T-cell (primary cell): ENCODE measurements at regions not wholly inside any gene's neighbourhood (a gene's known extent, or its start where the extent isn't known, plus 50 kb on each side); places are given as distances from the start of the nearest gene placed in this dataset.

Source experiments
- ATAC-seq, 4 experiments: fragments of 200-7000 bp in 3 of 4; fragments of 150-1000 bp in 1 of 4; cut with Tn5 transposase; replicated peaks in 1 of 4; 1 replicate in 3 of 4; 2 replicates in 1 of 4; pipeline ENCODE4 v1.10.0; 2021; ENCODE audit warnings: moderate library complexity in 3 of 4, mild to moderate bottlenecking in 2 of 4, moderate number of reproducible peaks in 1 of 4
- CTCF ChIA-PET, 2 donors: fragments of 300-600 bp; sonication (Branson Sonifier 250); formaldehyde crosslinking; loops; one replicate each; lab custom pipeline; 2022; ENCODE audit warnings: antibody characterized with exemption in 2 of 2; lab: Charles Lee
- POLR2A ChIA-PET, 2 donors: fragments of 300-600 bp; sonication (Branson Sonifier 250); formaldehyde crosslinking; loops; one replicate each; lab custom pipeline; 2022; ENCODE audit warnings: antibody characterized with exemption in 2 of 2; lab: Charles Lee
- DNase-seq, 35 experiments: peaks; one replicate each; pipeline versions ENCODE4 v3.0.0 to v3.0.0-alpha.2; 2013 to 2023
- H3K27ac ChIP-seq: one replicate; pipeline ENCODE4 v1.5.1; 2013; ENCODE audit warnings: low read length
- H3K27me3 ChIP-seq, 2 experiments: replicated peaks in 1 of 2; 1 replicate in 1 of 2; 2 replicates in 1 of 2; pipeline versions ENCODE4 v1.6.1 to v1.7.0; 2013; ENCODE audit warnings: low read length in 1 of 2, mixed read lengths in 1 of 2; ENCODE audit not compliant: control insufficient read depth in 2 of 2, insufficient read depth in 2 of 2; ENCODE audit errors: extremely low read depth in 1 of 2
- H3K36me3 ChIP-seq, 2 donors: 1 replicate in 1 of 2; 2 replicates in 1 of 2; pipeline versions ENCODE4 v1.6.1 to v1.7.0; 2013; ENCODE audit warnings: low read length in 1 of 2; ENCODE audit not compliant: control insufficient read depth in 2 of 2, insufficient read depth in 1 of 2; ENCODE audit errors: extremely low read depth in 1 of 2
- H3K4me1 ChIP-seq, 2 experiments: 1 replicate in 1 of 2; 2 replicates in 1 of 2; pipeline versions ENCODE4 v1.6.1 to v1.7.0; 2013; ENCODE audit warnings: low read length in 2 of 2, mixed read lengths in 1 of 2; ENCODE audit not compliant: insufficient read depth in 2 of 2, control insufficient read depth in 1 of 2; ENCODE audit errors: extremely low read depth in 1 of 2
- H3K4me3 ChIP-seq, 2 donors: 1 replicate in 1 of 2; 2 replicates in 1 of 2; pipeline versions ENCODE4 v1.5.1 to v1.7.0; 2013; ENCODE audit warnings: mild to moderate bottlenecking in 2 of 2, low read length in 1 of 2, moderate library complexity in 1 of 2; ENCODE audit not compliant: control insufficient read depth in 1 of 2; ENCODE audit errors: extremely low read depth in 1 of 2
- H3K9me3 ChIP-seq: 2 replicates; pipeline ENCODE4 v1.7.0; 2013
- H3K27ac Mint-ChIP-seq, 2 donors: one replicate each; pipeline ENCODE4 v1.8.0; 2020 to 2021; ENCODE audit warnings: mild to moderate bottlenecking in 2 of 2, mixed read lengths in 2 of 2
- H3K27me3 Mint-ChIP-seq, 2 donors: one replicate each; pipeline ENCODE4 v1.8.0; 2021 to 2022; ENCODE audit warnings: mixed read lengths in 2 of 2
- H3K36me3 Mint-ChIP-seq: one replicate; pipeline ENCODE4 v1.8.0; 2021; ENCODE audit warnings: mixed read lengths
- H3K4me1 Mint-ChIP-seq, 3 donors: one replicate each; pipeline ENCODE4 v1.8.0; 2020 to 2022; ENCODE audit warnings: mixed read lengths in 3 of 3, mild to moderate bottlenecking in 1 of 3
- H3K4me3 Mint-ChIP-seq, 3 donors: one replicate each; pipeline ENCODE4 v1.8.0; 2020 to 2022; ENCODE audit warnings: mild to moderate bottlenecking in 3 of 3, mixed read lengths in 3 of 3, moderate library complexity in 3 of 3
- H3K9me3 Mint-ChIP-seq, 3 donors: one replicate each; pipeline ENCODE4 v1.8.0; 2020 to 2022; ENCODE audit warnings: mixed read lengths in 3 of 3
- WGBS: methylation state at CpG from one replicate; pipeline ENCODE4 v1.1.5; 2013; ENCODE audit warnings: missing lambda C conversion rate; ENCODE audit not compliant: insufficient coverage; 5-methylcytosine and 5-hydroxymethylcytosine counted together

- Histone ChIP-seq H3K27me3 (no peaks in the 10 kb centered on the region), H3K36me3 (no peaks in the 10 kb centered on the region), H3K9me3 (no peaks in the 10 kb centered on the region), H3K4me3 (no peak overlapping the region), H3K27ac (no peak overlapping the region), H3K4me1 (no peaks in the 10 kb centered on the region)
- DNase-seq (no peak), ATAC-seq (no peak)
- 71% methylated on average over 2 of the region's 7 CpGs for WGBS
- H3K27ac Mint-ChIP-seq = no peak overlapping the region
- ChIA-PET CTCF (no interaction called here), POLR2A (no interaction called here)
- H3K9me3 Mint-ChIP-seq = no peaks in the 10 kb centered on the region
- H3K4me3 Mint-ChIP-seq = no peak overlapping the region
- peaks cover 4 to 5% of the 10 kb centered on the region in 2 donors for H3K27me3 Mint-ChIP-seq
- H3K36me3 Mint-ChIP-seq = no peaks in the 10 kb centered on the region
- peaks cover 0 to 4% (median 2%) of the 10 kb centered on the region in 3 donors for H3K4me1 Mint-ChIP-seq
Observed at GRCh38 chr2:60316381-60317033, 236.9 kb downstream of the BCL11A start.

GRCh38 chr2:60313470-60314172 lies 239.8 kb downstream of the BCL11A start:
- no peak overlapping the region for H3K4me3 Mint-ChIP-seq
- no peaks in the 10 kb centered on the region for H3K36me3 Mint-ChIP-seq
- DNase-seq (no peak), ATAC-seq (no peak)
- CTCF ChIA-PET = no interaction called here
- H3K9me3 Mint-ChIP-seq = no peaks in the 10 kb centered on the region
- WGBS = 82% methylated on average over 2 of the region's 3 CpGs
- no peak overlapping the region for H3K27ac ChIP-seq
- H3K36me3 ChIP-seq = no peaks in the 10 kb centered on the region
- no peaks in the 10 kb centered on the region for H3K4me1 ChIP-seq
- no peak overlapping the region for H3K27ac Mint-ChIP-seq
- no peak overlapping the region for H3K4me3 ChIP-seq
- peaks cover 4 to 5% of the 10 kb centered on the region in 2 donors for H3K27me3 Mint-ChIP-seq
- H3K9me3 ChIP-seq = no peaks in the 10 kb centered on the region
- H3K27me3 ChIP-seq = no peaks in the 10 kb centered on the region
- POLR2A ChIA-PET = no interaction called here
- H3K4me1 Mint-ChIP-seq = peaks cover 0 to 4% (median 4%) of the 10 kb centered on the region in 3 donors

- Mint-ChIP-seq H3K36me3 (no peaks in the 10 kb centered on the region), H3K4me3 (no peak overlapping the region), H3K27me3 (no peaks in the 10 kb centered on the region), H3K4me1 (peaks cover 0 to 4% (median 1%) of the 10 kb centered on the region in 3 donors), H3K9me3 (no peaks in the 10 kb centered on the region), H3K27ac (no peak overlapping the region)
- H3K4me3 ChIP-seq = no peak overlapping the region
- POLR2A ChIA-PET = interaction anchor here (0.6 to 0.7 kb wide), 2 partner anchors 51 to 1922 kb away, joined by 3 to 4 read pairs; no protein-coding TSS in a partner anchor
- no peak for ATAC-seq
- H3K27ac ChIP-seq = no peak overlapping the region
- no peaks in the 10 kb centered on the region for H3K9me3 ChIP-seq
- H3K4me1 ChIP-seq = no peaks in the 10 kb centered on the region
- no peaks in the 10 kb centered on the region for H3K27me3 ChIP-seq
- H3K36me3 ChIP-seq = no peaks in the 10 kb centered on the region
- CTCF ChIA-PET = no interaction called here
- DNase-seq = no peak
- WGBS = no CpG with 5 or more reads among the region's 1 CpG
Observed at GRCh38 chr2:60312618-60313017, 240.8 kb downstream of the BCL11A start.

- H3K27ac ChIP-seq = no peak overlapping the region
- POLR2A ChIA-PET = no interaction called here
- H3K9me3 ChIP-seq = no peaks in the 10 kb centered on the region
- no CpG with 5 or more reads among the region's 1 CpG for WGBS
- H3K36me3 ChIP-seq = no peaks in the 10 kb centered on the region
- H3K4me1 ChIP-seq = no peaks in the 10 kb centered on the region
- no peaks in the 10 kb centered on the region for H3K27me3 ChIP-seq
- CTCF ChIA-PET = no interaction called here
- H3K4me3 ChIP-seq = no peak overlapping the region
- DNase-seq (no peak), ATAC-seq (no peak)
- H3K27me3 Mint-ChIP-seq = no peaks in the 10 kb centered on the region
- H3K9me3 Mint-ChIP-seq = no peaks in the 10 kb centered on the region
- H3K36me3 Mint-ChIP-seq = no peaks in the 10 kb centered on the region
- H3K4me1 Mint-ChIP-seq = peaks cover 0 to 4% (median 1%) of the 10 kb centered on the region in 3 donors
- no peak overlapping the region for H3K4me3 Mint-ChIP-seq
- no peak overlapping the region for H3K27ac Mint-ChIP-seq
Observed at GRCh38 chr2:60311524-60311923, 241.9 kb downstream of the BCL11A start.

GRCh38 chr2:60309941-60310660 lies 243.4 kb downstream of the BCL11A start:
- Histone ChIP-seq H3K27me3 (peaks cover 0 to 2% of the 10 kb centered on the region in 2 experiments), H3K27ac (no peak overlapping the region), H3K36me3 (no peaks in the 10 kb centered on the region), H3K4me3 (no peak overlapping the region), H3K4me1 (no peaks in the 10 kb centered on the region), H3K9me3 (no peaks in the 10 kb centered on the region)
- Mint-ChIP-seq H3K27me3 (no peaks in the 10 kb centered on the region), H3K4me1 (peaks cover 0 to 4% (median 1%) of the 10 kb centered on the region in 3 donors), H3K36me3 (no peaks in the 10 kb centered on the region), H3K27ac (no peak overlapping the region), H3K9me3 (no peaks in the 10 kb centered on the region), H3K4me3 (no peak overlapping the region)
- ChIA-PET CTCF (no interaction called here), POLR2A (no interaction called here)
- DNase-seq = no peak
- ATAC-seq = no peak
- 60% methylated on average over 2 of the region's 5 CpGs for WGBS

- Histone ChIP-seq H3K9me3 (no peaks in the 10 kb centered on the region), H3K36me3 (no peaks in the 10 kb centered on the region), H3K4me1 (no peaks in the 10 kb centered on the region), H3K4me3 (no peak overlapping the region), H3K27ac (no peak overlapping the region), H3K27me3 (peaks cover 0 to 2% of the 10 kb centered on the region in 2 experiments)
- no CpG with 5 or more reads among the region's 4 CpGs for WGBS
- H3K4me3 Mint-ChIP-seq = no peak overlapping the region
- H3K27ac Mint-ChIP-seq = no peak overlapping the region
- ChIA-PET CTCF (no interaction called here), POLR2A (no interaction called here)
- H3K4me1 Mint-ChIP-seq = peaks cover 0 to 4% (median 1%) of the 10 kb centered on the region in 3 donors
- H3K9me3 Mint-ChIP-seq = no peaks in the 10 kb centered on the region
- ATAC-seq (no peak), DNase-seq (no peak)
- no peaks in the 10 kb centered on the region for H3K36me3 Mint-ChIP-seq
- no peaks in the 10 kb centered on the region for H3K27me3 Mint-ChIP-seq
Observed at GRCh38 chr2:60309336-60309735, 244.1 kb downstream of the BCL11A start.
